ENCODE measurements at regions not wholly inside any gene's neighbourhood (a gene's known extent, or its start where the extent isn't known, plus 50 kb on each side); places are given as distances from the start of the nearest gene placed in this dataset.
"Not testable (repeated sequence)": the region's sequence is repeated elsewhere in the genome, so short reads cannot be mapped to it uniquely, and the experiment has no call there.

DNA sequence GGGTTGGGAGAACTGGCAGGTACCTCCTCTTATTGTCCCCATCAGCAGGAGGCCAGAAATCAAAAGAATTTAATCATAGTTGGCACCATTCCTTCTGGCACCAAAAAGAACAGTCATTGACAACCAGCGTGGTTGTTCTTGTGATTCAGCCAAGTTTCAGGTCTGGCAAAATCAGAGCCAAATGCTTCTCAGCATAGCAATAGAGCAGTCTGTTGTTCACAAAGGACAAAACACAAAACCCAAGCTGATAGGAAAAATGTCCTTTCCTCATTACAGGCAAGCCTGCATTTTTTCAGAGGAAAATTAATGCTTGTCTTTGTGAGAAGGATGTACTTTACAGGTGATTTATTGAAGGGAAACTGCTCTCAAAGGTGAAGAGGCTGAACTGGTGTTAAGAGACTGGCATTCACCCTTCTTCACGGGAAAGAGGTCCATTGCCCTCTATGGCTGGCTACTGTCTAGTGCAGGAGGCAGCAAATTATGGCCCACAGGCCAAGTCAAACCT, 241.8 kb upstream of the ARHGAP42 start:
- DNase-seq: no peak
- Histone ChIP-seq H3K27me3 (ENCODE audit: control insufficient read depth, insufficient read depth, low read length, poor library complexity, severe bottlenecking) (no peaks in the 10 kb centered on the region), H3K4me1 (ENCODE audit: control insufficient read depth, insufficient read depth, low read length) (no peaks in the 10 kb centered on the region), H3K4me3 (ENCODE audit: low read length) (no peak overlapping the region), H3K9ac (ENCODE audit: extremely low read depth, low read length, poor library complexity, severe bottlenecking) (no peak overlapping the region), H3K9me3 (ENCODE audit: control insufficient read depth, low read length) (no peaks in the 10 kb centered on the region), H3K27ac (ENCODE audit: low read depth, low read length) (no peak overlapping the region), H3K36me3 (ENCODE audit: control insufficient read depth, insufficient read depth, low read length) (no peaks in the 10 kb centered on the region)
- Mint-ChIP-seq H3K36me3 (ENCODE audit: low read depth) (no peaks in the 10 kb centered on the region), H3K4me3 (no peak overlapping the region), H3K27ac (no peak overlapping the region), H3K9me3 (no peaks in the 10 kb centered on the region), H3K4me1 (no peaks in the 10 kb centered on the region), H3K27me3 (ENCODE audit: insufficient read depth) (no peaks in the 10 kb centered on the region)
- TF ChIP-seq CTCF (conservative IDR thresholded peaks at IDR 0.05): peak; percentile 65
- WGBS, 2 experiments (ENCODE audit: insufficient coverage in 1 of 2, insufficient read length in 1 of 2): 91 to 100% methylated on average over 1 to 2 of the region's 2 CpGs

DNA sequence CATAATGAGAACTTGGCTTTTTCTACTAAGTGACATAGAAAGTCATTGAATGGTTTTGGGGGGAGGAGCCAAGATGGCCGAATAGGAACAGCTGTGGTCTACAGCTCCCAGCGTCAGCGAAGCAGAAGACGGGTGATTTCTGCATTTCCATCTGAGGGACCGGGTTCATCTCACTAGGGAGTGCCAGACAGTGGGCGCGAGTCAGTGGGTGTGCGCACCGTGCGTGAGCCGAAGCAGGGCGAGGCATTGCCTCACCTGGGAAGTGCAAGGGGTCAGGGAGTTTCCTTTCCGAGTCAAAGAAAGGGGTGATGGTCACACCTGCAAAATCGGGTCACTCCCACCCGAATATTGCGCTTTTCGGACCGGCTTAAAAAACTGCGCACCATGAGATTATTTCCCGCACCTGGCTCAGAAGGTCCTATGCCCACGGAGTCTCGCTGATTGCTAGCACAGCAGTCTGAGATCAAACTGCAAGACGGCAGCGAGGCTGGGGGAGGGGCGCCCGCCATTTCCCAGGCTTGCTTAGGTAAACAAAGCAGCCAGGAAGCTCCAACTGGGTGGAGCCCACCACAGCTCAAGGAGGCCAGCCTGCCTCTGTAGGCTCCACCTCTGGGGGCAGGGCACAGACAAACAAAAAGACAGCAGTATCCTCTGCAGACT, 235.2 kb upstream of the ARHGAP42 start:
- not testable (repeated sequence) for H3K9me3 Mint-ChIP-seq; H3K4me3 ChIP-seq (ENCODE audit: low read length); H3K9me3 ChIP-seq (ENCODE audit: control insufficient read depth, low read length); H3K27ac ChIP-seq (ENCODE audit: low read depth, low read length); H3K36me3 ChIP-seq (ENCODE audit: control insufficient read depth, insufficient read depth, low read length); H3K27me3 ChIP-seq (ENCODE audit: control insufficient read depth, insufficient read depth, low read length, poor library complexity, severe bottlenecking); H3K27me3 Mint-ChIP-seq (ENCODE audit: insufficient read depth); H3K9ac ChIP-seq (ENCODE audit: extremely low read depth, low read length, poor library complexity, severe bottlenecking); H3K36me3 Mint-ChIP-seq (ENCODE audit: low read depth); H3K4me1 Mint-ChIP-seq; H3K4me1 ChIP-seq (ENCODE audit: control insufficient read depth, insufficient read depth, low read length)
- H3K27ac Mint-ChIP-seq: peak overlapping the region; percentile 80
- H3K4me3 Mint-ChIP-seq: peak overlapping the region; percentile 31
- 88 to 91% methylated on average over 13 to 26 of the region's 26 CpGs for WGBS, 2 experiments (ENCODE audit: insufficient coverage in 1 of 2, insufficient read length in 1 of 2)
- DNase-seq: peak; percentile 45

DNA sequence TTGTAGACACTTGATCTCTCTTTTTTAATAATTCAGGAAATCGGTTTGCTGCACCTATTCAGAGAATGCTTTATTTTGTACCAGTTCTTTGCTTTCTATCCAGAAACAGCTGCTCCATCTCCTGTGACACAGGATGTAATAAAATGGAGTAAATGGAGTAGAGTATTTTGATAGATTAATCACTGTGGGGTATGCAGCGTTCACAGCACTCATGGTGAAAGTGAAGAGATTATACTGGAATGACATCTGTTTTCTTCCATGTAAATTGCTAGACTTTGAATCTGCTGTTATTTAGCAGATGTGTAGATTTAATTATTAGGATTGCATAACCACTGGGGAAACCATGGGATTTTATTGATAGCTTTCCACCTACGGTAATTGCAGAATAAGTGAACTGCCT, 227.3 kb upstream of the ARHGAP42 start:
- no peak for TF ChIP-seq CTCF (conservative IDR thresholded peaks at IDR 0.05)

GRCh38 chr11:100460426-100460825, 226.7 kb upstream of the ARHGAP42 start:
- Mint-ChIP-seq H3K27ac (no peak overlapping the region), H3K36me3 (ENCODE audit: low read depth) (no peaks in the 10 kb centered on the region), H3K27me3 (ENCODE audit: insufficient read depth) (no peaks in the 10 kb centered on the region), H3K4me1 (no peaks in the 10 kb centered on the region), H3K4me3 (no peak overlapping the region), H3K9me3 (peaks cover 1% of the 10 kb centered on the region)
- no peak overlapping the region for H3K4me3 ChIP-seq (ENCODE audit: low read length)
- no peaks in the 10 kb centered on the region for H3K9me3 ChIP-seq (ENCODE audit: control insufficient read depth, low read length)
- H3K27ac ChIP-seq (ENCODE audit: low read depth, low read length): no peak overlapping the region
- H3K9ac ChIP-seq (ENCODE audit: extremely low read depth, low read length, poor library complexity, severe bottlenecking): no peak overlapping the region
- H3K4me1 ChIP-seq (ENCODE audit: control insufficient read depth, insufficient read depth, low read length): no peaks in the 10 kb centered on the region
- no peak for DNase-seq
- H3K27me3 ChIP-seq (ENCODE audit: control insufficient read depth, insufficient read depth, low read length, poor library complexity, severe bottlenecking): no peaks in the 10 kb centered on the region
- no peak for TF ChIP-seq CTCF (conservative IDR thresholded peaks at IDR 0.05)
- H3K36me3 ChIP-seq (ENCODE audit: control insufficient read depth, insufficient read depth, low read length): no peaks in the 10 kb centered on the region
- WGBS, 2 experiments (ENCODE audit: insufficient coverage in 1 of 2, insufficient read length in 1 of 2): 92 to 100% methylated on average over 3 of the region's 3 CpGs

More for the DNA sequence above, 227.3 kb upstream of the ARHGAP42 start:
- WGBS, 2 experiments (ENCODE audit: insufficient coverage in 1 of 2, insufficient read length in 1 of 2): 90 to 92% methylated on average over 2 to 3 of the region's 3 CpGs
- H3K36me3 ChIP-seq (ENCODE audit: control insufficient read depth, insufficient read depth, low read length): no peaks in the 10 kb centered on the region
- H3K36me3 Mint-ChIP-seq (ENCODE audit: low read depth): no peaks in the 10 kb centered on the region
- no peak for DNase-seq
- H3K27ac ChIP-seq (ENCODE audit: low read depth, low read length): no peak overlapping the region
- no peak overlapping the region for H3K9ac ChIP-seq (ENCODE audit: extremely low read depth, low read length, poor library complexity, severe bottlenecking)
- no peaks in the 10 kb centered on the region for H3K27me3 ChIP-seq (ENCODE audit: control insufficient read depth, insufficient read depth, low read length, poor library complexity, severe bottlenecking)
- no peaks in the 10 kb centered on the region for H3K9me3 ChIP-seq (ENCODE audit: control insufficient read depth, low read length)
- no peaks in the 10 kb centered on the region for H3K4me1 Mint-ChIP-seq
- no peak overlapping the region for H3K27ac Mint-ChIP-seq
- no peak overlapping the region for H3K4me3 ChIP-seq (ENCODE audit: low read length)
- no peaks in the 10 kb centered on the region for H3K9me3 Mint-ChIP-seq
- H3K4me3 Mint-ChIP-seq: no peak overlapping the region
- no peaks in the 10 kb centered on the region for H3K4me1 ChIP-seq (ENCODE audit: control insufficient read depth, insufficient read depth, low read length)
- H3K27me3 Mint-ChIP-seq (ENCODE audit: insufficient read depth): no peaks in the 10 kb centered on the region
